ENCODE measurements at regions not wholly inside any gene's neighbourhood (a gene's known extent, or its start where the extent isn't known, plus 50 kb on each side); places are given as distances from the start of the nearest gene placed in this dataset.

DNA sequence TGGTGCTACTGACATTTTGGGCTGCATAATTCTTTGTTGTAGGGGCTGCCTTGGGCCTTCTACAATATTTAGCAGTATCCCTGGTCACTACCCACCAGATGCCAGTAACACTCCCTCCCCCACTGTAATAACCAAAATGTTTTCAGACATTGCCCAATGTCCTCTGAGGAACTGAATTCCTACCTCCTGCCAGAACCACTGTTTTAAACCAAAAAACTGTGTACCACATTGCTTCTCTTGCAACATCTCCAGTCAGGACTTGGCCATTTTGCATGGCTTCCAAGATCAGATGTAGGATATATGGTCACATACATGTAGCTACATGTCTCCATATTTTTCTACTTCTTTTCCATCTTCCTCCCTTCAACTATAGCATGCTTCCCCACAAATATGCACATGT is 97.4 kb upstream of the IFNGR1 start:
- TF ChIP-seq, protein P1, sequence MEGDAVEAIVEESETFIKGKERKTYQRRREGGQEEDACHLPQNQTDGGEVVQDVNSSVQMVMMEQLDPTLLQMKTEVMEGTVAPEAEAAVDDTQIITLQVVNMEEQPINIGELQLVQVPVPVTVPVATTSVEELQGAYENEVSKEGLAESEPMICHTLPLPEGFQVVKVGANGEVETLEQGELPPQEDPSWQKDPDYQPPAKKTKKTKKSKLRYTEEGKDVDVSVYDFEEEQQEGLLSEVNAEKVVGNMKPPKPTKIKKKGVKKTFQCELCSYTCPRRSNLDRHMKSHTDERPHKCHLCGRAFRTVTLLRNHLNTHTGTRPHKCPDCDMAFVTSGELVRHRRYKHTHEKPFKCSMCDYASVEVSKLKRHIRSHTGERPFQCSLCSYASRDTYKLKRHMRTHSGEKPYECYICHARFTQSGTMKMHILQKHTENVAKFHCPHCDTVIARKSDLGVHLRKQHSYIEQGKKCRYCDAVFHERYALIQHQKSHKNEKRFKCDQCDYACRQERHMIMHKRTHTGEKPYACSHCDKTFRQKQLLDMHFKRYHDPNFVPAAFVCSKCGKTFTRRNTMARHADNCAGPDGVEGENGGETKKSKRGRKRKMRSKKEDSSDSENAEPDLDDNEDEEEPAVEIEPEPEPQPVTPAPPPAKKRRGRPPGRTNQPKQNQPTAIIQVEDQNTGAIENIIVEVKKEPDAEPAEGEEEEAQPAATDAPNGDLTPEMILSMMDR (IDR thresholded peaks at IDR 0.05), result no peak
- TF ChIP-seq ZFX (IDR thresholded peaks at IDR 0.05; ENCODE audit: borderline replicate concordance), result no peak
